ENCODE measurements at regions not wholly inside any gene's neighbourhood (a gene's known extent, or its start where the extent isn't known, plus 50 kb on each side); places are given as distances from the start of the nearest gene placed in this dataset.
A peak's percentile ranks its signal among the peaks of the same experiment; 100 is the strongest.

DNA sequence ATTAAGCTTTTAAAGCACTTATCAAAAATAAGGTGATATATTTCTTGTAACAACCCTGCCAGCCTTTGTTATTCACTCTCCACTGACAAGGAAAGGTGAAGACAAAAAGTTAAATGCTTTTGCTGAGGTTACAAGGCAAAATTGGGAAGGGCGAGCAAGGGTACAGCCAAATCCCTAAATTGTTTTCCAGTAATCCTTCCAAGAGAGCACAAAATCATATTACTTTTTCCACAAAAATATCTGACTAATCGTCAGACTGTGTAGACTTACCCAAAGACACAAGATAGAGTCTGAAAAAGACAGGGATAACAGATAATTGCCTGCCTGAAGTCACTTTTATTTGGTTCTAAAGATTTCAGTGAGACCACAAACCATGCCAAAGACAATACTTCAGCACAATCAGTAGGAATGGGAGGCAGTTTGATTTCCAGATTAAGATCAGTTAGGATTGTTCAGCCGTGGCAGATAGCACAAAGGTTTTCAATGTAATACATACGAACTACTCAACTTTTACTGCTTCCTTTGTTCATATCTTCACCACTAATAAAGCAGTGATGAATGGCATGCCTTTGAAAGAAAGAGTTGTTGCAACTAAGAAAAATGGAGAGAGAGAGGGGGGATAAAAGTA is 383.8 kb upstream of the TUSC1 start:
- DNase-seq (ENCODE audit: low read depth in 3 of 3): no peak

- DNase-seq (ENCODE audit: low read depth in 3 of 3): no peak
Observed at GRCh38 chr9:26058111-26058895, 380.1 kb upstream of the TUSC1 start.

GRCh38 chr9:26057050-26057449 is 378.8 kb upstream of the TUSC1 start:
- DNase-seq (ENCODE audit: low read depth in 3 of 3): no peak

- no peak for DNase-seq (ENCODE audit: low read depth in 3 of 3)
Observed at GRCh38 chr9:26054600-26055520, 376.6 kb upstream of the TUSC1 start.

DNA sequence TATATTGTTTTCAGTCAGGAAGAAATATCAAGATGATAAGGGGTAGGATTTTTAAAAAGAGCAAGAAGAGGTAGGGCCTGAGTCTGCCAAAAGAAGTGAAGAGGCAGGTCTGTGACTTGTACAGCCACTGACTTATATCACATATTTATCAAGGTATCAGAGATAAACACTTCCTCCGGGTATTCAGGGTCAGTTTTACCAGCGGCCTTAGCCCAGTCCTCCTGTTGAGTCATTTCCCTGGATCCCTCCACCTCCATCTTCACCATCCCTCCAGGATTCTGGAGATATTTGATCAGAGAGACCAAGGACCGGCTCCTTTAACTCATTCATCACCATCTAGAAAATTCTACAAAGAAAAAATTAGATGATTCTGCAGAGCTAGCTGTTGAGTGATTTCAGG is 375.7 kb upstream of the TUSC1 start:
- no peak for DNase-seq (ENCODE audit: low read depth in 3 of 3)

DNA sequence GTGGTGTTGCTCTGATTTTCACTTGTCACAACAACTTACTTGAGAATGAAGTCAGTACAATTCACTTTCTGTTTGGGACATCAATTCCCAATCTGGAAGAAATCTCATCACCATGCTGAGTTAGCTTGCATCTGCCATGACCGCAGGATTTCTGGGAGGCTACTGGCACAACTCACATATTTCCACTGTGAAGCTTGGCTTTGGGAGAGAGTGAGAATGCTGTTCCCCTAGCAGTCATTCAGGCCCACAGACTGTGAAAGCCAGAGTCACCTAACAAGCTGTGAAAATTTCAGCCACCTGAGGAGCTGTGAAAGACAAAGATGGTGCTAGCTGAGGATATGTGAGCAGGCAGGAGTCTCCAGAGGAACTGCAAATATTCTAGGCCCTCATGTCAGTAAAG is 365.2 kb upstream of the TUSC1 start:
- no peak for DNase-seq (ENCODE audit: low read depth in 3 of 3)

DNA sequence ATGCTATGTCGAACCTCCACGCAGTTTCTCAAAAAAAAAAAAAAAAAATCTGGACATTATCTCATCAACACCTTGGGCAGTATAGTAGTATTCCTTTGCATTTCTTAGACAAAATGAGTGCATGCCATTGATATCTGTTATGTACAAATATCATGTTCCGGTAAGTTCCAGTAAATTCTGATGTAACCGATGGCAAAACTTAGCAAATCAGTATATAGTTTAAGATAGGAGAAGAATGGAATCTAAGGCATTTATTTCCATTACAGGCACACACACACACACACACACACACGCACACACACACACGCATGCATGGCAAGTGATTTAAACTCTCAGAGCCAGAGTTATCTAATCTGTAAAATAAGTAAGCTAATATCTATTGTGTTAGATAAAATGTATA is 356.5 kb upstream of the TUSC1 start:
- no peak for DNase-seq (ENCODE audit: low read depth in 3 of 3)

- DNase-seq (ENCODE audit: low read depth in 3 of 3): no peak
Observed at GRCh38 chr9:26033336-26033735, 355.1 kb upstream of the TUSC1 start.

DNA sequence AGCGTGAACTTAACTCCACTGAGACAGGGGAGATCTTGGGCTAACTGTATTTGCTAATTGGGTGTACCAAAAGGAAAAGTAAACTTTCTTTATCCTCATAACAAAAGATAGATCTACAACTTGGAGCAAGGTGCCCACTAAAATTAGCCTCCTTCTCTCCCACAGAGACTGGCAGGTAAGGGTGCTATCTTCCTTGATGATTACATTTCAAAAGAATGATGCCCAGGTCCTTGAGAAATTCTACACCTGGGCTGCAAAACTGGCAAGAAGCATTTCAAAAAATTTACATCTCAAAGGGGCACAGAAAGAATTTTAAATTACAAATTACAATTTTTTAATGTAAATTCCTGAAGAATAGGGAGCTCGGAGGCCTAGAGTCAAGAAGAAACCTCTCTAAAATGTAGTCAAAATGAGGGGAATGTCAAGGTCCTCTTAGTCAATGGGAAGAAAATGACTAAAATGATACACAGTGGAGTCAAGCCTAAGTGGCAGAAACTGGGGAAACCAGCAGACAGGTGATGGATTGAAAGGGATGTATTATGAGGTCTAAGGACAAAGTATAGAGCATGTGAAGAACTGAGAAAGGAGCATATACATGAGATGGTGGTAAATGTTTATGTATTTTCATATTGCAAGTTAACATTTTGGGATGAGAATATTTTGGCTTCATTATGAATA is 348.3 kb upstream of the TUSC1 start:
- no peak for DNase-seq (ENCODE audit: low read depth in 3 of 3)

DNA sequence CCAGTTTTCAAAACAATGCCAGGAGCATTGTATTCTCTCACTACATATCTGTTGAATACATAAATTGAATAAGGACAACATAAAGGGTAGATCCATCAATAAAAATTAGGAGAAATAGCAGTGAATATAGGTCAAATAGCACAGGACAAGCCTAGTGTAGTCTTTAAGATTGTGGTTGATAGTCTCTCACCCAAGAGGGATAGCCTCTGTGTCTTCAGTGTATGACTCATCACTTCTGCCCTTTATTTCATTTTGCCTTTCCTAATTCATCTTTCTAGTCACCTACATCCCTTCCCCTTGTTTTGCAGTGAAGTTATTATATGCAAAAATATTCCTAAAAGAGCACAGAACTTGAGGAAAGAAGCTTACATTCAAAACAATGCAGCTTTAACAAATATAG is 335.0 kb upstream of the TUSC1 start:
- no peak for DNase-seq (ENCODE audit: low read depth in 3 of 3)

DNA sequence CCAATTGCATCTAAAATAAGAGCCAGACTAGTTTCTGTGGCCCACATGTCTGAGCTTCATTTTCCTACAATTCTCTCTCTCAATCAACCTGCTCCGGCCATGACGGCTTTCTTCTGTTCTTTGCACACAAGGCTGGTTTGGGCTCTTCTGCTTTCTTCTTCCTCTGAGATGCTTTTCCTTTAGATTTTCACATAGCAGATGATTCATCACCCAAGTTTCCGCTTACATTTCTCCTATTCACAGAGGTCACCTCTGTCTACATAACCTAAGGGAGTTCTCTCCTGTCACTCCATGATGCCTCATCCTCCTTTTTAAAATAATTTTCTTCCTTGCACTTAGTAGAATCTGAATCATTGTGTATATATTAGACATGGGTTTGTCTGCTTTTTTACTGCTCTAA is 334.6 kb upstream of the TUSC1 start:
- DNase-seq (ENCODE audit: low read depth in 3 of 3): no peak

DNA sequence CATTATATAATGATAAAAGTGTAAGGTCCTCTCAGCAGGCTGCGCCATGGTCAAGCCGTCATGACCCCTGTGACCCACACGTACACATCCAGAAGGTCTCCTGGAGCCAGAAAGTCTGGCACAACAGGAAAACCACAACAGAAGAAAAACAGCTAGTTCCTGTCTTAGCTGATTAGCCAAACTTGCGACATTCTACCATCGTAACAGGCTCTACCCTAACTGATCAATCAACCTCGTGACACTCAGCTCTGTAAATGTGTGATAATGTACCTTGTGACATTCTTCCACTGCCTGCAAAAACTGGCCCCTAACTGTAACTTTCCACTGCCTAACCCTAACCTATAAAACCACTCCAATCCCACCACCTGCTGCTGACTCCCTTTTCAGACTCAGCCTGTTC is 316.4 kb upstream of the TUSC1 start:
- DNase-seq (ENCODE audit: low read depth in 3 of 3): no peak

- DNase-seq (ENCODE audit: low read depth in 3 of 3): no peak
Observed at GRCh38 chr9:25990376-25990775, 312.1 kb upstream of the TUSC1 start.

GRCh38 chr9:25975667-25976066 is 297.4 kb upstream of the TUSC1 start:
- no peak for DNase-seq (ENCODE audit: low read depth in 3 of 3)

DNA sequence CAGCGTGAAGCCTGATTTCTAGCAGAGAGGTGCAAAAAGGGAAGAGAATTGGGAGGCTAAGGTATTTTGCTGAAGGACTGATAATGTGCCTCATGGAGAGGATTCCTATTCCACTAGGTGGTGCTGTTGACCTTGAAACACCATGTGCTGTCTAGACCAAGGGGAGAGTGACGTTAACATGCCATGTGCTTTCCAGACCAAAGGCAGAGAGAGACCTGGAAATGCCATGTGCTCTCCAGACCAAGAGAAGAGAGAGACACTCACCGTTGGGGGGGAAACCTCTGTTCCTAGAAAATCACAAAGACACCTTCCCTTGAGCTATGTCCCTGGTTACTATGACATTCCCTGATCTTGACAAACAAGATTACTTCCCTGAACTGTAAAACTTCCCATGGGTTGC is 286.0 kb upstream of the TUSC1 start:
- peak in 1 of 3 donors; percentile 1 for DNase-seq (ENCODE audit: low read depth in 3 of 3)

DNA sequence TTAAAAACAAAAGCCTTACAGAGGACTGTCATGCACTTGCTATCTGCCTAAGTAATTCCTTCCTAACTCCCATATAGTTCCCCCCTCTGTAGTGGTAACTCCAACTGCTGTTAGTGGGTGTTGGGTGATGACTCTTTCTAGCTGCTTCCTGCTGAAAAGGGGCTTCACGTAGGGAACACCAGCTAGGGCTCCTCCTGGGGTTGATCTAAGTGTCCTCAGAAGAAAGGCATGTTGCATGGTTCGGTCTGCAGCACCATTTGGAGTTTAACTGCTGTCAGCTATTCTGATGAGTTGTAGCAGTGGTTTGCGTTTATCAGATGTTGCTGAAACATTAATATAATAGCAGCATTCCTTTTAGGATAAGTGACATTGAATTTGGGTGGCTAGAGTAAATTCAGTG is 281.9 kb upstream of the TUSC1 start:
- no peak for DNase-seq (ENCODE audit: low read depth in 3 of 3)

GRCh38 chr9:25954209-25954608 is 276.0 kb upstream of the TUSC1 start:
- DNase-seq (ENCODE audit: low read depth in 3 of 3): no peak

- no peak for DNase-seq (ENCODE audit: low read depth in 3 of 3)
Observed at GRCh38 chr9:25948182-25948581, 269.9 kb upstream of the TUSC1 start.

GRCh38 chr9:25939126-25939525 is 260.9 kb upstream of the TUSC1 start:
- no peak for DNase-seq (ENCODE audit: low read depth in 3 of 3)

DNA sequence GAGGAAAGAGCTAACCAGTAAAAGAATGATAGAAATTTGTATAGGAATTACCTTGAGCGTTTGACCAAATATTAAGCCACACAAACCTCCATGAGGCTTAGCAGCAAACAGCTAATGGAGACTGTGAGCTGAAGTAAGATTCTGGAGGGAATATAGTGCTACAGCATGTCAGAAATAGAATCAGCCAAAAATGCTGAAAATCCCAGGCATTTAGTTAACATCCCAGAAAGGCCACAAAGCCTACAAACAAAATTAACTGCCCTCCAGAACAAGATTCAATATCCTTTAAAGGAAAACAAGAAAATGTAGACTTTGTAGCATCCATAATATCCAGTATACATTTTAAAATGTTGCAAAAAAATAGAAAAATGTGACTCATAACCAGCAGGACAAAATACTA is 257.8 kb upstream of the TUSC1 start:
- DNase-seq (ENCODE audit: low read depth in 3 of 3): no peak

GRCh38 chr9:25935188-25935587 is 256.9 kb upstream of the TUSC1 start:
- no peak for DNase-seq (ENCODE audit: low read depth in 3 of 3)

- no peak for DNase-seq (ENCODE audit: low read depth in 3 of 3)
Observed at GRCh38 chr9:25918761-25919160, 240.5 kb upstream of the TUSC1 start.
